Testis (tissue), 2 donors: ENCODE measurements at regions not wholly inside any gene's neighbourhood (a gene's known extent, or its start where the extent isn't known, plus 50 kb on each side); places are given as distances from the start of the nearest gene placed in this dataset.

Source experiments
- CTCF ChIP-seq, 3 experiments: fragments of 450-650 bp in 2 of 3; fragments of 200-600 bp in 1 of 3; sonication (generic) in 1 of 3; IDR thresholded peaks; one replicate each; pipeline ENCODE4 v1.5.1; 2016 to 2019; ENCODE audit warnings: antibody characterized with exemption in 3 of 3, mild to moderate bottlenecking in 2 of 3, moderate library complexity in 1 of 3
- POLR2A ChIP-seq: fragments of 450-650 bp; IDR thresholded peaks from one replicate; pipeline ENCODE4 v1.6.1; 2017; ENCODE audit warnings: antibody characterized with exemption, mild to moderate bottlenecking, moderate library complexity

- no peak for TF ChIP-seq CTCF (IDR thresholded peaks at IDR 0.05)
- TF ChIP-seq POLR2A = no peak
Measured at GRCh38 chr4:123709336-123709735, 312.7 kb downstream of the SPRY1 start.
